Activated T-helper 1 cell treated with anti-CD3 and anti-CD28 coated beads, Interleukin-2, amount 50 U/mL, for 16 hours (primary cell): ENCODE measurements at regions not wholly inside any gene's neighbourhood (a gene's known extent, or its start where the extent isn't known, plus 50 kb on each side); places are given as distances from the start of the nearest gene placed in this dataset.
"Not testable (repeated sequence)": the region's sequence is repeated elsewhere in the genome, so short reads cannot be mapped to it uniquely, and the experiment has no call there.

Experiments used
- DNase-seq, 2 donors: peaks; one replicate each; pipeline ENCODE4 v3.0.0-alpha.2; 2020; ENCODE audit warnings: low read depth in 1 of 2, low spot score in 1 of 2

DNA sequence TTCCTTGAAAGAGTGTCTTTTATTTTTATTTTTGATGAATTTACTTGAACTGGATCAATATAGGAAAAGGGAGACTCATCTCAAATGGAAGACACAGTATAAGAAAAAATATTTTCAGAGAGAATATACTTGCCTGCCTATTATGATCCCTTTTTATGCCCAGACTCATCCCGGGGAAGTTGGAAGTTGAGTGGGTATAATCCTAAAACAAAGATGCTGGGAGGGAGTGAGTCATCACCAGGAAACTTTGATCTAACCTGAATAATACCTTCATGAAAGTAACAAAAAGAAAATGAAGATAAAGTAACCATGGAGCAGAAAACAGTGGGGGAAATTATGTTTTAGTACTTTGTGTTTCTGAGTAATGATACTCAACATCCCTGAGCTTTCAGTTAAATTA is 1514.0 kb downstream of the FAM181B start:
- DNase-seq: no peak

DNA sequence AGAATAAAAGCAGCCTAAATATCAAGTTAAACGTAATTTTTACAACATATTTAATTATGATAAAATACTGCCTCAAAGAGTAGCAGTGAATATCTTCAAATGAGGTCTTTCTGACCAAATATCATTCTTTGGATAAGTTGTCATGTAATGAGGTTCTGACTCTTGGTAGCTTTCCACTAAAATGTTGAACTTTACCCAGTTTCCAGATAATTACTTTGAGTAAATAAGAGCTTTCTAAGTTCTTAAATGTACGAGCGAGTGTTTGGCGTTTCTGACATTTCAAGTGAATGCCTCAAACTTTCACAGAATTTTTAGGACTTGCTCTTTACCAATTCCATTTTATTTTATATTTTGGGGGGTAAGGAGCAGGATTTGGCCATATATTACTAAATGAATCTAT is 1515.2 kb downstream of the FAM181B start:
- no peak for DNase-seq

DNA sequence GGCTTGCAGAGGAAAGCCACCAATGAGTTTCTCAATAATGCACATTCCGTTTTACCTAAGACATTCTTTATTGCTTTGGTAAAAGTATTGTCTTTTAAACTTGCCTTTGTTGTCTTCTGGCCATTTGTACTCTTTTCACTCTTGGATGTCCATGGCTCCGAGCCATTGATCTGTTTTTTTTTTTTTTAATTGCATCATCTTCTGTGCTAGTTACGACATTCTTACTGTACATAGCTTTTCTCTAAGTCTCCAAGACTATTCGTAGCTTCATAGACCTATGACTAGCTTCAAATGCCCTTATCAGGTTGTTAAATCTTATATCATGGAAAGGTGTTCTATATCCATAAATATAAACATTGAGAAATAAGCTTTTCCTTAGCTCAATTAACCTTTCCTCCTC is 1522.6 kb downstream of the FAM181B start:
- no peak for DNase-seq

DNA sequence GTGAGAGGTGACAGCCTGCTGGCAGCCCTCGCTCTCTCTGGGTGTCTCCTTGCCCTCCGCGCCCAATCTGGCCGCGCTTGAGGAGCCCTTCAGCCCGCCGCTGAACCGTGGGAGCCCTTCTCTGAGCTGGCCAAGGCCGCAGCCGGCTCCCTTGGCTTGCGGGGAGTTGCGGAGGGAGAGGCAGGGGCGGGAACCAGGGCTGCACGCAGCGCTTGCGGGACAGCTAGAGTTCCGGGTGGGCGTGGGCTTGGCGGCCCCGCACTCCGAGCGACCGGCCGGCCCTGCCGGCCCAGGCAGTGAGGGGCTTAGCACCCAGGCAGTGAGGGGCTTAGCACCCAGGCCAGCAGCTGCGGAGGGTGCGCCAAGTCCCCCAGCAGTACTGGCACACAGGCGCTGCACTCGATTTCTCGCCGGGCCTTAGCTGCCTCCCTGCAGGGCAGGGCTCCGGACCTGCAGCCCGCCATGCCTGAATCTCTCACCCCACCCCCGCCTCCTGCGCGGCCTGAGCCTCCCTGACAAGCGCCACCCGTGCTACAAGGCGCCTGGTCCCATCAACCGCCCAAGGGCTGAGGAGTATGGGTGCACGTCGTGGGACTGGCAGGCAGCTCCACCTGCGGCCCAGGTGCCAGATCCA is 1526.1 kb downstream of the FAM181B start:
- no peak for DNase-seq

DNA sequence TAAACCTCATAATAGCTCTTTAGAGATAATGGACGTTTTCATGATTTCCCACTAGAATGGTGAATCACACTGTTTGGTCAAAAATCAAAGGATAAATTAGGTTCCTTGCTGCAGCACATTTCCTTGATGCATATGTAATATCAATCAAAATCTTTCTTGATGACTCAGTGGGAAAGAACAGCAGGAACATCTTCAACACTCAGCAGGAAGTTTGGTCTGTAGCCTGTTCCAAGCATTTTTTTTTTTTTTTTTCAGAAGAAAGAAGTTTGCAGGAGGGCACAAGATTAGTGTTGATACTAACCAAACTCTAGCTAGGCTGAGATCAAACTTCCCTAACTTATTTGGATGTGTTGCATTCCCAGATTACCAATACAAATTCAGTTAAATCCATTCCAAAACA is 1529.8 kb downstream of the FAM181B start:
- DNase-seq: no peak

DNA sequence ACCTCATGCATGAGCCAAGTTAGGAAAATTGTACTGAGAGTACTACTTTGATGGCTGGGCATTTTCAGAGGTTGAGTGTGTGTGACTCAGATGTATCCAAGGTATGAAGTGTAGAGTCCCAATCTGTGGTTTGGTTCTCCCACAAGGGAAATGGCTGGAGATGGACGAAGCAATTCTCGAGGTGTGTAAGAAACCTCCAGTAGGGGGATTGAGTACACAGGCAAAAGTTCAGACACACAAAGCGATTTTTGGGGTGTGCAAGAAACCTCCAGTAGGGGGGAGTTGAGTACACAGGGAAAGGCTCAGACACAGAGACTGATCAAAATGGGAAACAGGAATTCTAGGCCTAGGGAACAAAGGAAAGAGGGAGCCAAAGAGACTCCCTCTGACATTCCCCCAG is 1536.3 kb downstream of the FAM181B start:
- DNase-seq: no peak

DNA sequence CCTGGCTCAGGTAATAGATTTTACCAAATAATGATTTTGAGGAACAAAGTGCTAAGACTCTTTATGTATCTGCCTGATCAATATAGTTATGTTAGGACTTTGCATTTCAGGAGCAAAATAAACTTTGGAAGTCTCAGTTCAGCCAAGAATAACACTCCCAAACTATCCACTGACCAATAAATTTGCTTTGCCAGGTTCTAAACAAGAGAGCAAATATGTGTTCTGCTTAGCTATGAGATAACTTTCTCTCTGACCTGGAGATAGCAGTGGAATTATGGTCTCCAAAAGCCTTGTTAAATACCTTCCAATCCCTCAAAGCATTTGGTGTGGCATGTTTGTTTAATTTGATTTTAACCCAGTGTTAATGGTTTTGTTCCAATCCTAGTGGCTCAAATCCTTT is 1541.1 kb downstream of the FAM181B start:
- DNase-seq: no peak

DNA sequence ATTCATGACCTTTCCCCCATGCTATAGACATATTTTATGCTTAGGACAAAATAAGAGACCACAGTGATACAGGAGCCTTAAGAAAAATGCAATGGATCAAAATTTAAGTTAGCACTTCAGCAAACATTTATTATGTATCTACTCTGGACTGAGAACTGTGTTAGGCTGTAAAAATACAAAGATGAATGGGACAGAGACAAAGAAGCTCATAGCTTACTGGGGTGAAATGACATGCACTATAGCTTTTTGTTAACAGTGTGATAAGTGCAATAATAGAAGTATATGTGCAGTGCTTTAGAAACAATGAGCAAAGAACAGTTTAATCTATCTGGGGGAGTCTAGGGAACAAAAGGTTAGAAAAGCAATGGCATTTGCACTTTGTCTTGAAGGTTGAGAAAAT is 1543.1 kb downstream of the FAM181B start:
- DNase-seq: no peak

DNA sequence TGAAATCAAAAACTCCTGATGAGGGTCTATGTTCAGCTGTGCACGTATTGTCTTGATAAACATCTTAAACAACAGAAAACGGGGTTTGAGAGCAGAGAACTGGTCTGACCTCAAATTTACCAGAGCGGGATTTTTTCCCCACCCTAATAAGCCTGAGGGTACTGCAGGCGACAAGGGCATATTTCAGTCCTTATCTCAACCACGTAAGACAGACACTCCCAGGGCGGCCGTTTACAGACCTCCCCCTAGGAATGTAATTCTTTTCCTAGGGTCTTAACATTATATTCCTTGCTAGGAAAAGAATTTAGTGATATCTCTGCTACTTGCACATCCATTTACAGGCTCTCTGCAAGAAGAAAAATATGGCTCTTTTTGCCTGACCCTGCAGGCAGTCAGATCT is 1546.6 kb downstream of the FAM181B start:
- not testable (repeated sequence) for DNase-seq

DNA sequence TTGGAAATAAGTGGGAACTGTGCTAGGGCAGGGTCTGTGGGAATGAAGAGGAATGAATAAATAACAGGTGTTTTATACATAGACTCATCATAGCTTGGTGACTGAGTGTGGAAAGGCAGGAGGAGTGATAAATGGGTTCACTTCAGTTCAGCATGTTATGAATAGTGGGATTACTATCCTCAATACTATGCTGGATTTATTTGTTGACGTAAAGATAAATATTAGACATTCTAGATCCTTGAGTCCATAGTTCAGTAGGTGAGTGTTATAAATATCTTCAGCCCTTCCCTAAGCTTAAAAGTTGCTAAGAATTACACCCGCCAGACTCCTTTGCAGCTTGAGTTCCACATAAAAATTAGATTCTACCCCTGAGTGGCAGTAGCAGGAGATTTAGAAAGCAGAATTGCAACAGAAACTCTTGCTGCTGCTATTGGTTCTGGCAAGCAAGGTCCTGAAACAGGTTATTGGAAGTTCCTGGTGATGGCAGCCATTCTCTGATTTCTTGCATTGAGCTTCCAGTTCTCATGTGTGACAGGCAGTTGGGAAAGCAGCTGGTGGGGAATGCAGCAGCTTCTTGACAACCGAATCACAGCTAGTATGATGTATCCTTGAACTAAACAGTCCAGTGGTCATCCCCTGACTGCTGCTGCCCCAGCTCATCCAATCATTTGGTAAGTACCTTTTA is 1558.9 kb downstream of the FAM181B start:
- DNase-seq: no peak

DNA sequence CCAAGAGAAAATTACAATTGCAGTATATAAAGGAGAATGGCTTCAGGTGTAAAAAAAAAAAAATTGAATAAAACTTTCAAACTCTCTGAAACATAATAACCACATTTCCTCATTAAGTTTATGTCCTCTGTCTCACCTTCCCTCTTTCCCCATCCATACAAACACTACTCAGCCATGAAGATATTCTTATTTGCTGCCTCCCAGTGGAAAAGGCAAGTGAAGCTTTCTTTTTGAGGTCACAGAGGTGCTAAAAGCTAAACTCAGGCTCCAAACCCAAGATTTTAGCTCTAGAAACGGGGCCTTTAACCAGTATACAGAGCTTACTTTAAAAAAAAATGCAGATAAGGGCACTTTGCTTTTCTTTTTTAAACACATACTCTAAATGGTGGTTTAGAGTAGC is 1568.5 kb downstream of the FAM181B start:
- no peak for DNase-seq

DNA sequence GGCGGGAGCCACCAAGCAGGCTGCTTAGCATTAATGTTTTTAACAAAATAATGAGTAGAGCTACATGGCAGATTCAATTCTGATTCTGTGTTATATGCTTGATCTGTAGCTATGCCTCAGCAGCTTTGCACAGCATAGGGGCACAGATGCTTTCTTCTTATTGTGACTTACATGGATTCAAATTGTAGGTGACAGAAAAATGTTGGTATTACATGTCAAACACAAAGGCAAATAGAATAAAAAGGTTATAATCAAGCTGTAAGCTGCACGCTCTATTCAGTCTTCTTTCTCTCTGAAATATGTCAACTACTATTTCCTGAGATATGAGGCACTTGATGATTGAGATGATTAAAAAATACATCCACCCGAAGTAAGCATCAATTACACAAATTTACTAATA is 1573.8 kb downstream of the FAM181B start:
- DNase-seq: no peak

DNA sequence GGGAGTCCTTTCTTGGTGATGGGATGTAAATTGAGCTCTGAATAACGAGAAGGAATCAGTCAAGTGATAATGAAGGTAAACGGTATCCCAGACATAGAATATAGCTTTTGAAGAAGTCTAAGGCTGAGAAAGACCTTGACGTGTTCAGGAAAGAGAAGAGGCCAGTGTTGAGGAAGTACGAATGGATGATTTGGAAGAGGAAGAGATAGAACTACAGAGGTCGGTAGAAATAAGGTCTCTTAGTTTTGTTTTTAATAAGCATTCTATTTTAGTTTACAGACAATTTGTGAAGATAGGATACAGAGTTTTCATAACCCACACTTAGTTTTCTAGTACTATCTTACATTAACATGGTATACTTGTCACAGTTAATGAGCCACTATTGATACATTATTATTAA is 1598.1 kb downstream of the FAM181B start:
- no peak for DNase-seq

DNA sequence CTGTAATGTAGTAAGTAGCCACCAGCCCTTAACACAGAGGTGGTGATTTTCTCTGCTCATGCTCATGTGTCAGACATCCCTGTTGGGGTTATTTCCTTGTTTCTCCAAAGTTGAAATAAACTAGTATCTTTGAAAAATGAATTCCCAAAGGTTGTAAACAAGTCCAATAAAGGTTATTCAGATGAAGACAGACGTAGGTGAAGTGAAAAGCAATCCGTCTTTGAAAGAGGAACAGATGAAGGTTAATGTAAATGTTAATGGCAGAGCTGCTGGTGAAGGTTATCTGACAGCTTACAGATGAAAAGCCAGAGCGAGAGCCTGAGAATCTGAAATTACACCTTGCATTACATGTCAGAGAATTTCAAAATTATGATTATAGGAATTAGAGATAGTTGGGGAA is 1604.0 kb downstream of the FAM181B start:
- no peak for DNase-seq

DNA sequence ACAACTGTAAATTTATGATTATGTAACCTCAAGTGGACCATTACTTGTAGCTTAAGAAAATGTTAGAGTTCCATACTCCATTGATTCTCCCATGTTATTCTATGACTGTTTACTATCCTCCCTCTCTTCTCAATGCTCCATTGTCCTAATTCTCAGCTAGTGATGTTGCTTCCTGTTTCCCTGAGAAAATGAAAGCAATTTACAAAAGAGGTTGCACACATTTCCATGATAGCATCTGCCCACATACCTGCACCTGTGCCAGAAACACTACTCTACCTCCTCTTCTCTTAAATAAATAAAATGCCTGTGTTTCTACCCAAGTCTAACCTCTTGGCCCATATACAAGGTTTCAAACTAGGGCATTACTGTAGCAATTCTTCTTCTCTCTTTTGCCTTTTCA is 1620.9 kb downstream of the FAM181B start:
- no peak for DNase-seq

DNA sequence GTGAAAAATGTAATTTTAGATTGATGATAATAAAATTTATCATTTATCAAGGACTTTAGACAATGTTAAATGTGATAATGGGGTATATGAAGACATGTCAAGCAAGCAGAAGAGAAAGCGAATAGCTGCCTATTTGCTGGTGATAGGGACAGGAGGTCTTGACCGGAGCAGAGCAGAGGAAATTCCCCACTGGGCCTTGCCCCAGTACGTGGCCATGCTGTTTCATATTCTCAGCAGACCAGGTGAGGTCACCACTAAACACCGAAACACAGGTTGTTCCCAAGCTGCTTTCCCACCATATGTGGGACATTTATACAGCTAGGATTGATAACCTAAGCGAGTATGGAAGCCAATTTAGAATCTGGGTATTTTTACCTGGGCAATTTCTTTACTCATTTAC is 1629.6 kb downstream of the FAM181B start:
- no peak for DNase-seq

DNA sequence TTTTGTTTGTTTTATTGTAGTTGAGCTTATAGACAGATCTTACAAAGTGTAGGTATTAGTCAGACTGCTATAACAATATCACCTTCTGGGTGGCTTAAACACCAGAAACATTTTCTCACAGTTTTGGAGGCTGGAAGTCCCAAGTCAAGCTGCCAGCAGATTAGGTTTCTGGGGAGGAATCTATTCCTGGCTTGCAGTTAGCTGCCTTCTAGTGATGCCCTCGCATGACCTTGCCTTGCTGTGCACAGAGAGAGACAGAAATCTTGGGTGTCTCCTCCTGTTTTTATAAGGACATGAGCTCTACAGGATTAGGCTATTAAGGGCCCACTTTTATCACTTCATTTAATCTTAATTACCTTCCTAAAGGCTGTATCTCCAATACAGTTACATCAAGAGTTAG is 1635.2 kb downstream of the FAM181B start:
- no peak for DNase-seq

DNA sequence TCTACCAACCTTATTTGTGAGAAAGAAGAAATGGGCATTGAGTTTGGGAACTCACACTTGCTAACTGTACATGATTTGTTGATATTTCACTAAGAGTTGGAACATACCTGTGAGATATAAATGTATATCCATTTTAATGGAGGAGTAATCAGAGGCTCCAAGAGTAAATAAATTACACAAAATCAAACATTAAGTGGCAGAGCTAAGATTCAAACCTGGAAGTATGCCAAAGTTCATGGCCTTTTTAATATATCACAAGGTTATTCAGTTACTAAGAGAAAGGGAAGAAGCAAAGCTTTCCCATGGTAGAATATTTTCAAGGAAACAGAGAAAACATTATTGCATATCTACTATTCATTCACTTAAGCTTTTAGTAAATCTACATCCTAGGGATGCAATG is 1641.1 kb downstream of the FAM181B start:
- DNase-seq: no peak

DNA sequence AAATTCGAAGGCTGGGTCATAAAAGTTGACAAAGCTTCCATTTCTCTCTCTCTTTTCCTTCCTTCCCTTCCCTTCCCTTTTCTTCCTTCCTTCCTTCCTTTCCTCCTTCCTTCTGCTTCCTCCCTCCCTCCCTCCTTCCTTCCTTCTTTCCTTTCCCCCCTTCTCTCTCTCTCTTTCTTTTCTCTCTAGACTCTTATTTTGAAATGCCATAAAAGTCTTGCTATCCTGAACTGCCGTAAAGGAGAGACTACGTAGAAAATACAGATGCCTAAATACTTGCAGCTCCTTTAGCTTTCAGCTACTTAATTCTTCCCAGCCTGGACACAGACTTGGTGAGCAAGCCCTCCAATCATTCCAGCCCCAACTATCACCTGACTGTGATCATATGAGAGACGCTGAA is 1644.4 kb downstream of the FAM181B start:
- no peak for DNase-seq

DNA sequence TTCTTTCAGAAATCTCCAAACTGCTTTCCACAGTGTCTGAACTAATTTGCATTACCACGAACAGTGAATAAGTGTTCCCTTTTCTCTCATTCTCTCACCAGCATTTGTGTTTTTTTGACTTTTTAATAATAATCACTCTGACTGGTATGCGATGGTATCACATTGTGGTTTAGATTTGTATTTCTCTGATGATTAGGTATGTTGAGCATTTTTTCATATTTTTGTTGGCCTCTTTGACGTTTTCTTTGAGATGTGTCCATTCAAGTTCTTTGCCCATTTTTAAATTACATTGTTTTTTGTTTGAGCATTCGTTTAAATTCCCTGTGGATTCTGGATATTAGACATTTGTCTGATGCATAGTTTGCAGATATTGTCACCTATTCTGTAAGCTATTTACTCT is 1639.6 kb upstream of the TENM4 start:
- DNase-seq: no peak

DNA sequence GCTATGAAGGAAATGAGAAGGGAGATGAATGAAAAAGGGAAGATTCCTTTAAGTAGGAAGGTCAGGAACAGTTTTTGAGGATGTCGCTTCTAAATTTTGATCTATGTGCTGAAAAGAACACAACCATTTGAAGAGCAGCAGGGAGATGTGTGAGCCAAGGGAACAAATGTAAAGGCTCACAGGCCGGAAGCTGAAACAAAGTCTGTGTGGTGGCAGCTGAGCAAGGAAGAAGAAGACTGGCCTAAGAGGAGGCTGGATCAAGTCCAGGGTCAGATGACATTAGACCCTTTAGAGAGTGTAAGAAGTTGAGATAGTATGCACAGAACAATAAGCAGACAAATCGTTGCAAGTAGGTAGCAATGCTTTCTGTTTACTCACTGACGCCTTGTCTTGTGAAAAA is 1631.4 kb upstream of the TENM4 start:
- no peak for DNase-seq

DNA sequence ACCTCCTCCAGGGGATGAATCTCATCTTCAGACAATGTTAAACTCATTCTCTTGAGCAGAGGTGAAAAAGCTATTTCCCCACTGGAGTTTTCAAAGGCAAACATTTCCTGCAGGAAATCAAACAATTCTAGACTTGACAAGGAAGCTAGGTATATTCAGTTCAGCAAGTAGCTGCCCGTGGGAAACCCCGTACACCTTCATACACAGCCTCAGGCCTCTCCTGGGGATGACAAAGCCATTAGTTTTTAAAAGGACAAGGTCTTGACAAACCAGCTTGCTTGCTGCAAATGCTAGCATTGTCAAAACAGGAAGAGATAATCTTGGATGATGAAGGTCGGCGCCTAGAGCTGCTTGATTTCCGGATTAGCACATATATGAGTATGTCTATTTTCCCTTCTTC is 1630.8 kb upstream of the TENM4 start:
- DNase-seq: no peak

DNA sequence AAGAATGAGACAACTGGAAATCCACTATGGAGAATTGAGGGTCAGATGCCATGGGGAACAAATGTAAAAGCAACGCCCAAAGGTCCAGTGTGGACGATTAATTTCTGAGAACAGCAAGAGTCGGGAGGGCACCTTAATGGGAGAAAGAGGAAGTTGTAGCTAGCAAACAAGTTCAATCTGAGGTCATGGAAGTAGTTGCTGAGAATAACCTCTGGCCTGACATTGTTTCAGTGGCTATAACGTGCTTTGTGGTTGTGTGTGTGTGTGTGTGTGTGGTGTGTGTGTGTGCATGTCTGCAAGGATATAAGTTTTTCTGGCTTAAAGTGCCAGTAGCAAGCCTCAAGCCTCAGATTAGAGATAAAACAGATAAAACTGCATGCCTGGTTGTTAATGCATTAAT is 1630.1 kb upstream of the TENM4 start:
- DNase-seq: no peak
